Suprapubic skin (tissue), 4 donors: ENCODE measurements at regions not wholly inside any gene's neighbourhood (a gene's known extent, or its start where the extent isn't known, plus 50 kb on each side); places are given as distances from the start of the nearest gene placed in this dataset.

ENCODE experiments used
- DNase-seq, 2 donors: peaks; one replicate each; pipeline ENCODE4 v3.0.0-alpha.2; 2019; ENCODE audit warnings: low spot score in 2 of 2
- H3K27ac ChIP-seq: fragments of 200-600 bp; sonication (generic); one replicate; pipeline ENCODE4 v1.5.1; 2019
- H3K27me3 ChIP-seq: fragments of 200-600 bp; sonication (generic); one replicate; pipeline ENCODE4 v1.5.1; 2019
- H3K36me3 ChIP-seq: fragments of 200-600 bp; sonication (generic); one replicate; pipeline ENCODE4 v1.5.1; 2019
- H3K4me1 ChIP-seq: fragments of 200-600 bp; sonication (generic); one replicate; pipeline ENCODE4 v1.5.1; 2019
- H3K4me3 ChIP-seq: fragments of 200-600 bp; sonication (generic); one replicate; pipeline ENCODE4 v1.5.1; 2019; ENCODE audit warnings: mild to moderate bottlenecking
- H3K9me3 ChIP-seq: fragments of 200-600 bp; sonication (generic); one replicate; pipeline ENCODE4 v1.5.1; 2019
- EP300 ChIP-seq: sonication (generic); formaldehyde crosslinking; IDR thresholded peaks from one replicate; pipeline ENCODE4 v1.6.1; 2017; ENCODE audit warnings: antibody characterized with exemption
- POLR2A ChIP-seq, 2 donors: fragments of 450-650 bp; IDR thresholded peaks; one replicate each; pipeline ENCODE4 v1.6.1; 2017; ENCODE audit warnings: antibody characterized with exemption in 2 of 2, mild to moderate bottlenecking in 2 of 2, moderate library complexity in 2 of 2
- POLR2AphosphoS5 ChIP-seq, 3 donors: sonication (generic); formaldehyde crosslinking; IDR thresholded peaks; one replicate each; pipeline ENCODE4 v1.6.1; 2017; ENCODE audit warnings: antibody characterized with exemption in 3 of 3
- WGBS: methylation state at CpG from one replicate; pipeline ENCODE4 v1.1.5; 2018; 5-methylcytosine and 5-hydroxymethylcytosine counted together
- TF ChIP-seq, protein P1 (sequence below), 2 donors: fragments of 200-600 bp in 1 of 2; fragments of 450-650 bp in 1 of 2; sonication (generic) in 1 of 2; IDR thresholded peaks; one replicate each; pipeline ENCODE4 v1.5.1; 2016 to 2019; ENCODE audit warnings: antibody characterized with exemption in 2 of 2, mild to moderate bottlenecking in 1 of 2, moderate library complexity in 1 of 2

DNA sequence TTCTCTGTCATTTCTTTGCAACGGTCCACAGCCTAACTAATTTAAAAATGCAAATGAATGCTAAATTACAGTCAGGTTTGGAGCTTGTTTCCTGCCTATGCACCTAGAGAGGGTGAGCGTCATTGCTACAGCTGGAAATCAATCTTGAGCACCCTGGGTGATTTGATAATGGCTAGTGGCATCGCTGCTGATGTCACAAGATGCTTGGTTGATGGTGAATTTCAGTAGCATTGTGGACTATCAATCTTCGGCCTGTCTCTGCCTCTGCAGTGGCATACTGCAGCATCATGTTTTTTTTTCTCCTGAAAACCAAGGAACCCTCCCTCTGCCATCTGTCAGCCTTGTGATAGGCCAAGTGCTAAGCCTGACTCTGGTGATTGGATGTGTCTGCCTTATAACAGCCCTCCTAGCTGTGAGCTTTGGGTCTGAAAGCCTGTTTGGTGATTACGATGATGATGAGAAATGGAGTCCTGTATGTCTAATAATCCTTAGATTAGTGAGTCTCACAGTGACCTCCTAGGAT, 75.3 kb downstream of the NMUR2 start:
- Histone ChIP-seq H3K27me3 (no peaks in the 10 kb centered on the region), H3K27ac (no peak overlapping the region), H3K36me3 (no peaks in the 10 kb centered on the region), H3K4me1 (no peaks in the 10 kb centered on the region), H3K9me3 (no peaks in the 10 kb centered on the region), H3K4me3 (no peak overlapping the region)
- WGBS: 85% methylated on average over 5 of the region's 5 CpGs
- TF ChIP-seq, protein P1, sequence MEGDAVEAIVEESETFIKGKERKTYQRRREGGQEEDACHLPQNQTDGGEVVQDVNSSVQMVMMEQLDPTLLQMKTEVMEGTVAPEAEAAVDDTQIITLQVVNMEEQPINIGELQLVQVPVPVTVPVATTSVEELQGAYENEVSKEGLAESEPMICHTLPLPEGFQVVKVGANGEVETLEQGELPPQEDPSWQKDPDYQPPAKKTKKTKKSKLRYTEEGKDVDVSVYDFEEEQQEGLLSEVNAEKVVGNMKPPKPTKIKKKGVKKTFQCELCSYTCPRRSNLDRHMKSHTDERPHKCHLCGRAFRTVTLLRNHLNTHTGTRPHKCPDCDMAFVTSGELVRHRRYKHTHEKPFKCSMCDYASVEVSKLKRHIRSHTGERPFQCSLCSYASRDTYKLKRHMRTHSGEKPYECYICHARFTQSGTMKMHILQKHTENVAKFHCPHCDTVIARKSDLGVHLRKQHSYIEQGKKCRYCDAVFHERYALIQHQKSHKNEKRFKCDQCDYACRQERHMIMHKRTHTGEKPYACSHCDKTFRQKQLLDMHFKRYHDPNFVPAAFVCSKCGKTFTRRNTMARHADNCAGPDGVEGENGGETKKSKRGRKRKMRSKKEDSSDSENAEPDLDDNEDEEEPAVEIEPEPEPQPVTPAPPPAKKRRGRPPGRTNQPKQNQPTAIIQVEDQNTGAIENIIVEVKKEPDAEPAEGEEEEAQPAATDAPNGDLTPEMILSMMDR (IDR thresholded peaks at IDR 0.05): no peak
- TF ChIP-seq POLR2A (IDR thresholded peaks at IDR 0.05): no peak
- TF ChIP-seq POLR2AphosphoS5 (IDR thresholded peaks at IDR 0.05): no peak
- TF ChIP-seq EP300: no peak
- DNase-seq: no peak

DNA sequence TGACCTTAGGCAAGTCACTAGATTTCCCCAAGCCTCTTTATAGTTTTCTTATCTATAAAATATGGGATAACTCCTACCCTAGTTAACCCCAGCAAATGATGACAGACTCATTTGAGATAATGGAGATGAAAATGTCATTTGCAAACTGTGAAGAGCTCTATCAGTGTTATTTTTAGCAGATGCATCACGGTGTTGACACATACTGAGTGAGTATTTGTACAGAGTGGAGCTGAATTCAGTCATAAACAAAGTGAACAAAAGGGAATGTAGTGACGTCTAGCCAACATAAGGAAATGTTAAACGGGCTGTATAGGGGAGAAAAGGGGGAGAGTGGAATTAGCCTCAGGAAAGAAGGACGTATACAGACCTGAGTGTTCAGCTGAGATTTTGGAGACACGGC, 75.9 kb downstream of the NMUR2 start:
- TF ChIP-seq POLR2A (IDR thresholded peaks at IDR 0.05) (no peak), EP300 (no peak), POLR2AphosphoS5 (IDR thresholded peaks at IDR 0.05) (no peak)
- TF ChIP-seq, protein P1 (IDR thresholded peaks at IDR 0.05): no peak
- DNase-seq: no peak
- WGBS: 56% methylated on average over 5 of the region's 5 CpGs

DNA sequence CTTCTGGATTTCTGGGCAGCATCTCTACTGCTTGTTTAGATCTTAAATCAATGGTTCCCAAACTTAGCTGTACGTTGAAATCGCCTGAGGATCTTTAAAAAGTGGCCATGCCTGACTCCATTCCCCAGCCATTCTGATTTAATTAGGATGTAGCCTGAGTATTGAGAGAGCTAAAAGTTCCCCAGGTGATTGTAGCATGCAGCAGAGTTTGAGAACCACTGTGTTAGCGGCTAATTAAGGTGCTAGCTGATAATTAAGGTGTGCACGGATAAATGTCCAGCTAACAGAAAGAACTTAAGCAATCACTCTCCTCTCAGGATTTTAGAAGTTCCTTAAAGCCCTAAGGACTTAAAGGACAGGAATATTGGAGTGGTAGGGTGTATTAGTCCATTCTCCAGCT, 89.1 kb downstream of the NMUR2 start:
- no peak for DNase-seq
- H3K36me3 ChIP-seq: no peaks in the 10 kb centered on the region
- no peaks in the 10 kb centered on the region for H3K9me3 ChIP-seq
- TF ChIP-seq, protein P1 (IDR thresholded peaks at IDR 0.05): no peak
- no peak for TF ChIP-seq EP300
- no peak for TF ChIP-seq POLR2A (IDR thresholded peaks at IDR 0.05)
- TF ChIP-seq POLR2AphosphoS5 (IDR thresholded peaks at IDR 0.05): no peak
- no peak overlapping the region for H3K4me3 ChIP-seq
- WGBS: 90% methylated on average over 4 of the region's 4 CpGs
- H3K27me3 ChIP-seq: no peaks in the 10 kb centered on the region
- H3K27ac ChIP-seq: no peak overlapping the region
- H3K4me1 ChIP-seq: no peaks in the 10 kb centered on the region

More for the DNA sequence above, 75.9 kb downstream of the NMUR2 start:
- H3K4me1 ChIP-seq: no peaks in the 10 kb centered on the region
- H3K36me3 ChIP-seq: no peaks in the 10 kb centered on the region
- no peak overlapping the region for H3K4me3 ChIP-seq
- H3K9me3 ChIP-seq: peaks cover 5% of the 10 kb centered on the region
- no peak overlapping the region for H3K27ac ChIP-seq
- no peaks in the 10 kb centered on the region for H3K27me3 ChIP-seq

DNA sequence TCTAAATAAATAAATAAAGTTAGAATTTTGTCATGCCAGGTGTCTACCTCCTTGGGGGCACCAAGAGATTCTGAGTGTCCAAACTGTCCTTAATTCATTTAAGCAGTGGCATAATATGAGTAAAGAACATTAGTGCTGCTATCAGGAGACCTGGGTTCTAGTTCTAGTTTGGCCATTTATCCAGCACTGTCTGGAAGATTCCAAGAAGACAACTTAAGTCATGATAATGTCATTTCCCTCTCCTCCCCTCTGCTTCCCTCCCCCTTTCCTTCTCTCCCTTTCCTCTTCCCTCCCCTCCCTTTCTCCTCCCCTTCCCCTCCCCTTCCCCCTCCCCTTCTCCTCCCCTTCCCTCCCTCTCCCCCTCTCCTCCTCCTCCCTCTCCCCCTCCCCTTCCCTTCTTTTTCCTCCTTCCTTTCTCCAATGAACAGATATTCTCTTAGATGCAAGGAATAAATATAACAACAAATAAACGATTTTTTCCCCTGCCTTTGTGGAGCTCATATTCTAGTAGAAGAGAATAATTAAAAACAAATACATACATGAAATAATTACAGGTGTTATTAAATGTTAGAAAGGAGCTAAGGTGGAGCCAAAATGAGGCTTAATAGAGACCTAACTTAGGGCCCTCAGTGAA, 90.8 kb downstream of the NMUR2 start:
- H3K9me3 ChIP-seq: no peaks in the 10 kb centered on the region
- H3K4me3 ChIP-seq: no peak overlapping the region
- no peak for DNase-seq
- H3K36me3 ChIP-seq: no peaks in the 10 kb centered on the region
- TF ChIP-seq EP300: no peak
- TF ChIP-seq, protein P1 (IDR thresholded peaks at IDR 0.05): no peak
- no peak for TF ChIP-seq POLR2AphosphoS5 (IDR thresholded peaks at IDR 0.05)
- TF ChIP-seq POLR2A (IDR thresholded peaks at IDR 0.05): no peak
- no peaks in the 10 kb centered on the region for H3K4me1 ChIP-seq
- WGBS: 70% methylated on average over 1 of the region's 1 CpG
- no peaks in the 10 kb centered on the region for H3K27me3 ChIP-seq
- no peak overlapping the region for H3K27ac ChIP-seq

DNA sequence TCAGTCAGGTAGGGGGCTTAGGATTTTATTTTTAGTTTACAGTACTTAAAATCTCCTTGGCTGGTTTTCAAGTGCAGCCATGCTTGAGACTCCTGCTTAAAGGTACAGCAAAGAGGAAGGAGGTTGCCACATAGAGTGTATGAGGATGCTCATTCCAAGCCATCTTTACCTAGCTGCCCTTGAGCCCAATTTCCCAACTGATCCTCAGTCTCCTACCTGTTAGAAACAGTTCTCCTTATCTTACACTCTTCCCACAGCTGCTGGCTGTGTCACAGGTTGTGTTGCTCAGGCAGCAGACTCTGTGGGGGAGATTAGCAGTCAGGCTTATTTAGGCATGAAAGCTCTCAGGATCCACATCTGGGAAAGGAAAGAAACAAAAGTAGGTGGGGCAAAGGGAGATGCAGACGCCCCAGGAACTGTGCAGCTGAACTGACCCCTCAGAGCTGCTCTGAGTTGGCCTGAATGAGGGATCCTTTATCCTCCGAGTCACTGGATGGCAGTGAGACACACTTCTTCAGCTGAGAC, 95.1 kb downstream of the NMUR2 start:
- Histone ChIP-seq H3K9me3 (no peaks in the 10 kb centered on the region), H3K27ac (no peak overlapping the region), H3K27me3 (no peaks in the 10 kb centered on the region), H3K4me1 (no peaks in the 10 kb centered on the region), H3K36me3 (no peaks in the 10 kb centered on the region), H3K4me3 (no peak overlapping the region)
- no peak for DNase-seq
- no peak for TF ChIP-seq POLR2A (IDR thresholded peaks at IDR 0.05)
- no peak for TF ChIP-seq EP300
- TF ChIP-seq POLR2AphosphoS5 (IDR thresholded peaks at IDR 0.05): no peak
- TF ChIP-seq, protein P1 (IDR thresholded peaks at IDR 0.05): no peak
- WGBS: 66% methylated on average over 2 of the region's 2 CpGs
